Stimulated activated CD4-positive, alpha-beta T cell treated with anti-CD3 and anti-CD28 coated beads, Interleukin-15, amount 100 ng/mL, for 1 hour (primary cell): ENCODE measurements at regions not wholly inside any gene's neighbourhood (a gene's known extent, or its start where the extent isn't known, plus 50 kb on each side); places are given as distances from the start of the nearest gene placed in this dataset.
"Not testable (repeated sequence)": the region's sequence is repeated elsewhere in the genome, so short reads cannot be mapped to it uniquely, and the experiment has no call there.

Experiments
- DNase-seq, 2 donors: peaks; one replicate each; pipeline ENCODE4 v3.0.0-alpha.2; 2020; ENCODE audit warnings: low read depth in 1 of 2, low spot score in 1 of 2

DNA sequence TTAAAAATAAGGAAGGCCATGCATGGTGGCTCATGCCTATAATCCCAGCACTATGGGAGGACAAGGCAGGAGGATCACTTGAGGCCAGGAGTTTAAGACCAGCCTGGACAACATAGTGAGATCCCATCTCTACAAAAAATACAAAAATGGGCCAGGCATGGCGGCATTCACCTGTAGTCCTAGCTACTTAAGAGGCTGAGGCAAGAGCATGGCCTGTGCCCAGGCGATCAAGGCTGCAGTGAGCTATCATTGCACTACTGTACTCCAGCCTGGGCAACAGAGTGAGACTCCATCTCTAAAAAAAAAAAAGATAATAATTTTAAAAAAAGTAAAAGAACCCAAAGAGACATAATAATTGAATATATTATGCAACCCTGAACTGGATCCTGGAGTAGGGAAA is 83.6 kb upstream of the ZNF423 start:
- no peak for DNase-seq

- DNase-seq = no peak
Observed at GRCh38 chr16:49940464-49941224, 84.4 kb upstream of the CNEP1R1 start.

GRCh38 chr16:49944221-49944620 is 80.8 kb upstream of the CNEP1R1 start:
- no peak for DNase-seq

DNA sequence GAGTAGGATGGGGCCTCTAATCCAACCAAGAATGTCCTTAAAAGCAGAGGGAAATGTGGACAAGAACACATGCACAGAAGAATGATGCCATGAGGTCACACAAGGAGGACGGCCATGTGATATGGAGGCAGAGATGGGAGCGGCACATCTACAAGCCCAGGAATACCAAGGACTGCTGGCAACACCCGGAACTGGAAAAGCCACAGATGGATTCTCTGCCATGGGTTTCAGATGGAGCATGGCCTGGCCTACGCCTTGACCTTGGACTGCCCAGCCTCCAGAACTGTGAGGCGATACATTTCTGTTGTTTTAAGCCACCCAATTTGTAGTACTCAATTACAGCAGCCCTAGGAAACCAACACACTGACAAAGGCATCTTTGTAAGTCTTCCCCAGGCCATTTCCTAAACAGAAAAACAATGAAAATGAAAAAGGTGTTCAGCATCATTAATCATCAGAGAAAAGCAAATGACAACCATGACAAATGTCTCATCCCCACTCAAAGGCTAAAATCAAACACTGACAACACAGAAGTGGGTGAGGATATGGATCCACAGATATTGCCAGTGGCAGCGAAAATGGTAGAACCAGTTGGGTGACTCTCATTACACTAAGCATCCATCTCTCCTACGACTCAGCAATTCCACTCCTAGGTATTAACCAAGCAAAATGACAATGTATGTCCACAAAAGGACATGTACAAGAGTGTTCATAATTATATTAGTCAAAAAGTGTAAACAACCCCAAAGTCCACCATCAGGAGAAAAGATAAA is 76.9 kb upstream of the CNEP1R1 start:
- DNase-seq = no peak

DNA sequence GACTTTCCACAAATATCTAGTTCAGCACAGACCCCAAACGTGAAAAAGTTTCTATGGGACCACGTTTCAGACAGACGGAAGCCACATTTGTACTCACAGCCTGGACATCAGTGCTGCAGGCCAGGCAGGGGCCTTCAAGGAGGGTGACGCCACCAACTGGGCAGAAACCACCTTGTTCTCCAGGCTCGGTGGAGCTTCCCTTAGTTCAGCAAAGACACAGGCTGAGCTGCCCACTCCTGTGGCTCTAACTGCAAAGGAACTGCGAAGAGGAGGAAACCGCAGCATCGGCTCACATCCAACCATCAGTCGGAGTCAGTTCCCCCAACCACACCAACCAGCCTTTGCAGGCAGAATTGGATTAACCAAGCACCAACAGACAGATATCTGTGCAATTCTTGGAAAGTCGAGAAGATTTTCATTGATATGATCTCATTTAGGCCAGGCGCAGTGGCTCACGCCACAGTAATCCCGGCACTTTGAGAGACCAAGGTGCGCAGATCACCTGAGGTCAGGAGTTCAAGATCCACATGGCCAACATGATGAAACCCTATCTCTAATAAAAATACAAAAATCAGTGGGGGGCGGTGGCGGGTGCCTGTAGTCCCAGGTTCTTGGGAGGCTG is 73.3 kb upstream of the CNEP1R1 start:
- no peak for DNase-seq

DNA sequence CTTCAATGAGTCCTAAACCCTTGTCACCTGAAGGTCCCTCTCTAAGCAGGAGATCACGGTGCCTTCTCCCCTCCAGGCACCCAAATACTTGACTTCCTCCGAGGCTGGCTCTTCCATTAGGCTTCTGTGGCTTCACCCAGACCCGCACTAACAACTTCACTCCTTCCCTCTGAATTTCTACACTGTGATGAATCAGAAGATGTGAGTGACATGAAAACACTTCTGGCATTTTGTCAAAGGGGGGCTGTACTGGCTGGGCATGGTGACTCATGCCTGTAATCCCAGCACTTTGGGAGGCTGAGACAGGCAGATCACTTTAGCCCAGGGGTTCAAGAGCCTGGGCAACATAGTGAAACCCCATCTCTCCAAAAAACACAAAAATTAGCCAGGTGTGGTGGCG is 72.6 kb upstream of the CNEP1R1 start:
- DNase-seq = no peak

DNA sequence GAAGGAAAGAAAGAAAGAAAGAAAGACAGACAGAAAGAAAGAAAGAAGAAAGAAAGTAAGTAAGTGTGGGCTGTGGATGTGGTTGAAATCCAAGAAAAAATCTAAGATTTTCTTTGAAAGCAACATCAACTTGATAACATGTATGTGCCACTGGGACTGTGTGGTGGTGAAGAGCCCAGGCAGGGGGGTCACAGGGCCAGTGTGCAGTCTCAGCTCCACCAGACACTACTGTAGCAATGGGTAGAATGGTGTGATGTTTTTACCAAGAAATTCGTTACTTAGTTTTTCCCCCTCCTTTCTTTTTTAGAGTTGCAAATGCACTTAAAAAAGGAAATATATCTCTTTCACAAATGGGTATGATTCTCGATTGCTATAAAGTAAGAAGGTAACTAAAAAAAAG is 71.9 kb upstream of the CNEP1R1 start:
- DNase-seq = no peak

DNA sequence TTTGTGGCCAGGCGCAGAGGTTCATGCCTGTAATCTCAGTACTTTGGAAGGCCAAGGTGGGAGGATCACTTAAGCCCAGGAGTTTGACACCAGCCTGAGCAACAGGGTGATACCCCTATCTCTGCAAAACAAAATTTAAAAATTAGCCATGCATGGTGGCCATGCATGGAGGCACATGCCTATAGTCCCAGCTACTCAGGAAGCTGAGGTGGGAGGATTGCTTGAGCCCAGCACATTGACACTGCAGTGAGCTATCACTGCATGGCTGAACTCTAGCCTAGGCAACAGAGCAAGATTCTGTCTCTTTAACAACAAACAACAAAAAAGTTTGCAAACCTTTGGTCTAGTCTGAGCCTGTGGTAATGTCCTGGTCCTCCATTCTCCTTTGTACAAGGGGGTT is 69.2 kb upstream of the CNEP1R1 start:
- no peak for DNase-seq

DNA sequence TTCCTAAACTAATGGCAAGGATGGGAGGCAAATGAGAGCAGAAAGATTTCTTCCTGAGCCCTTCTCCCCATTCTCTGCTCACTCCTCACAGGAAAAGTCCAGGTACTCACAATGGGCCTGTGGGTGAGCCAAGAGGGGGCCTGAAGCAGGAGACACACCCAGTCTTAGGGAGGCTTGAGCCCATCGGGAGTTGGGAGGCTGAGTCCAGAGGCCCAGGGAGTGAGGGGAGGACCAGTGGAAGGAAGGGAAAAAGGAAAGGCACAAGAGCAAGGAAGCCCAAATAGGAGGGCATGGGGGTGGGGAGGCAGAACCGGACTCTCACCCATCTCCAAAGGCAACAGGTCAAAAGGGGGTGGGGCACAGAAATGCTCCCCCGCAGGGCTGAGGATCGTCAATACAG is 68.1 kb upstream of the CNEP1R1 start:
- DNase-seq = no peak

GRCh38 chr16:49958448-49958847 is 66.6 kb upstream of the CNEP1R1 start:
- no peak for DNase-seq

GRCh38 chr16:49959552-49960277 is 65.3 kb upstream of the CNEP1R1 start:
- DNase-seq = no peak

DNA sequence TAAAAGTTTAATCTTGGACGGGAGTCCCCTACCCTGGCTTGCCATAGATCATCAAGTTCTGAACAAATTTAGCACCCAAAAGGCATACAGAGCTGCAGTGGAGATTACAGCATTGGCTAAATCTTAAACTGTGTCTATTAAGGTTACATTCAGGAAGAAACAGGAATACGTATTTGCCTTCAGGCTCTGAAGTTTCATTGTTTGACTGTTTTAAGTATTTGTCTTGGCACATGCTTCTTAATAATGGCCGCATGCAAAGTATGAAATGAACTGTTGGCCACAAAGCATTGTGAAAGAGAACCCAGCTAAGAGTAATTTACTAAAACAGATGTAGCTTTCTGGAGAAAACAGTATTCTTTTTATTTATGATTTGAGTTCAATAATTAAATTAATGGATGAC is 63.9 kb upstream of the CNEP1R1 start:
- DNase-seq = no peak

GRCh38 chr16:49962566-49962965 is 62.5 kb upstream of the CNEP1R1 start:
- DNase-seq = not testable (repeated sequence)

GRCh38 chr16:49964316-49964715 is 60.7 kb upstream of the CNEP1R1 start:
- DNase-seq = no peak

- DNase-seq = no peak
Observed at GRCh38 chr16:49964973-49965372, 60.1 kb upstream of the CNEP1R1 start.

GRCh38 chr16:49967012-49967559 is 57.9 kb upstream of the CNEP1R1 start:
- no peak for DNase-seq

GRCh38 chr16:49969091-49970030 is 55.7 kb upstream of the CNEP1R1 start:
- no peak for DNase-seq

DNA sequence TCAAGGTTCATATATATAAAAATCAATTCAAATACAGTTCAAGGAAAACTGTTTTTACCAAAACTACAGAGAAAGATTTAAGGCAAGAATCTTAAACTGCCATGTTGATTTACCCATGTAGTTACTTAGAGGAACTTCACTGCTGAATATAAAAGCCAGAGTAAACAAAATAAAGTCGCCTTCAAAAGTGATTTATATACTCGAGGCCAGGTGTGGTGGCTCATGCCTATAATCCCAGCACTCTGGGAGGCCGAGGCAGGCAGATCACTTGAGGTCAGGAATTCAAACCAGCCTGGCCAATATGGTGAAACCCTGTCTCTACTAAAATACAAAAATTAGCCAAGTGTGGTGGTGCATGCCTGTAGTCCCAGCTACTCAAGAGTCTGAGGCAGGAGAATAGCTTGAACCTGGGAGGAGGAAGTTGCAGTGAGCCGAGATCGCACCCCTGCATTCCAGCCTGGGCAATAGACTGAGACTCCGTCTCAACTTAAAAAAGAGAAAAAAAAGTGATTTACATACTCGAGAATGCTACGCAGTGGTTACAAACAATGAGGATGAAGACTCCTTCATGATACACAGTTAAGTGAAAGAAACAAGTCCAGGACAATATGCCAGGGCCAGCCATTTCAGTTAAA is 54.1 kb upstream of the CNEP1R1 start:
- no peak for DNase-seq

DNA sequence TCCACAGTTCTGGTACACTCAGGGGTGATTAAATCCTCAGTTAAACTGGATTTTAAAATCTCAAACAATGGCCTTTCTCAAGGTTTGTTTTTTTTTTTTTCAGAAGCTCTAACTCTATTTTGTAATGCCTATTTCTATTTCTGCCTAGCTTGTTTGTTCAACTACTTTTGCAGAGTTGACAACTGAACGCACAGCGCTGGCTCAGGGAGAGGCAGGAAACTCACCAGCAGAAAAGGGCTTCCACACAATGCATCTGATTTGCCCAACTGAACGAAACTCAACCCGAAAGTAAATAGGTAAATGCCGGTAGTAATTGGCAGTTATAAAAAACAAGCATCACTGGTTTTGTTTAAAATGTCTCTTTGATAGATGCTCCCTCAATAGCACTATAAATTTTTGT is 52.7 kb upstream of the CNEP1R1 start:
- DNase-seq = no peak

- no peak for DNase-seq
Observed at GRCh38 chr16:49972961-49973360, 52.1 kb upstream of the CNEP1R1 start.
